ENCODE measurements at regions not wholly inside any gene's neighbourhood (a gene's known extent, or its start where the extent isn't known, plus 50 kb on each side); places are given as distances from the start of the nearest gene placed in this dataset.

- TF ChIP-seq SUZ12 (IDR thresholded peaks at IDR 0.05; ENCODE audit: extremely low read depth, insufficient read depth, insufficient read length) (no peak), YY1 (IDR thresholded peaks at IDR 0.05; ENCODE audit: insufficient read depth, insufficient read length) (no peak)
- H3K9me3 ChIP-seq (ENCODE audit: insufficient read depth, low read length), result no peaks in the 10 kb centered on the region
- no peaks in the 10 kb centered on the region for H3K36me3 ChIP-seq (ENCODE audit: insufficient read depth, insufficient read length, low read length)
- no peak for DNase-seq (ENCODE audit: low read depth, low spot score)
- H3K4me1 ChIP-seq (ENCODE audit: insufficient read depth, insufficient read length), result peaks cover 2% of the 10 kb centered on the region
- H3K4me3 ChIP-seq (ENCODE audit: insufficient read length, low read depth), result no peak overlapping the region
- H3K9ac ChIP-seq (ENCODE audit: insufficient read length, low read depth), result no peak overlapping the region
- H3K27me3 ChIP-seq (ENCODE audit: insufficient read depth, insufficient read length), result no peaks in the 10 kb centered on the region
These were observed 328.2 kb upstream of the CNTNAP5 start for GRCh38 chr2:123696799-123697410.

- Histone ChIP-seq H3K27me3 (ENCODE audit: insufficient read depth, insufficient read length) (no peaks in the 10 kb centered on the region), H3K4me1 (ENCODE audit: insufficient read depth, insufficient read length) (no peaks in the 10 kb centered on the region), H3K36me3 (ENCODE audit: insufficient read depth, insufficient read length, low read length) (no peaks in the 10 kb centered on the region), H3K9me3 (ENCODE audit: insufficient read depth, low read length) (no peaks in the 10 kb centered on the region), H3K4me3 (ENCODE audit: insufficient read length, low read depth) (no peak overlapping the region), H3K9ac (ENCODE audit: insufficient read length, low read depth) (no peak overlapping the region)
- no peak for DNase-seq (ENCODE audit: low read depth, low spot score)
- TF ChIP-seq ZNF274 (IDR thresholded peaks at IDR 0.05; ENCODE audit: low read depth, low read length), result no peak
- TF ChIP-seq SUZ12 (IDR thresholded peaks at IDR 0.05; ENCODE audit: extremely low read depth, insufficient read depth, insufficient read length), result no peak
- no peak for TF ChIP-seq YY1 (IDR thresholded peaks at IDR 0.05; ENCODE audit: insufficient read depth, insufficient read length)
These were observed 309.6 kb upstream of the CNTNAP5 start for GRCh38 chr2:123715467-123715982.

GRCh38 chr2:123717636-123718334 lies 307.3 kb upstream of the CNTNAP5 start:
- H3K4me1 ChIP-seq (ENCODE audit: insufficient read depth, insufficient read length), result no peaks in the 10 kb centered on the region
- no peak overlapping the region for H3K4me3 ChIP-seq (ENCODE audit: insufficient read length, low read depth)
- H3K27me3 ChIP-seq (ENCODE audit: insufficient read depth, insufficient read length), result no peaks in the 10 kb centered on the region
- no peak for DNase-seq (ENCODE audit: low read depth, low spot score)
- H3K9me3 ChIP-seq (ENCODE audit: insufficient read depth, low read length), result no peaks in the 10 kb centered on the region
- no peak overlapping the region for H3K9ac ChIP-seq (ENCODE audit: insufficient read length, low read depth)
- H3K36me3 ChIP-seq (ENCODE audit: insufficient read depth, insufficient read length, low read length), result no peaks in the 10 kb centered on the region
- no peak for TF ChIP-seq ZNF274 (IDR thresholded peaks at IDR 0.05; ENCODE audit: low read depth, low read length)
- TF ChIP-seq SUZ12 (IDR thresholded peaks at IDR 0.05; ENCODE audit: extremely low read depth, insufficient read depth, insufficient read length), result no peak
- TF ChIP-seq YY1 (IDR thresholded peaks at IDR 0.05; ENCODE audit: insufficient read depth, insufficient read length), result no peak

DNA sequence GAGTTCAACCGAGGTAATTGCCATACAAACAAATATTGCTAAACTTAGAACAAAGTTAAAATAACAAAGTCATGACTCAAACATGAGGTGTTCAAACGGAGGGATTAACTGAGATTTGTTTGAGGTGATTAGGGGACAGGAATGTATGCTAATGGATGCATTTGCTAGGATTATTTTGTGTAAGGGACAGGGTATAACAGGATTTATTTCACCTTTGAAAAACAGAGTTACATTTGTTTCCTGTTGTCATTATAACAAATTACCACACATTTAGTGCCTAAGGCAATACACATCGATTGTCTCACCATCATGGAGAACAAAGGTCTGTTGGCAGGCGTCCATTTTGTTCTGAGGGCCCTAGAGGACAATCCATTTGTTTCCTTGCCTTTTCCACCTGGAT lies 304.3 kb upstream of the CNTNAP5 start:
- Histone ChIP-seq H3K27me3 (ENCODE audit: insufficient read depth, insufficient read length) (no peaks in the 10 kb centered on the region), H3K9me3 (ENCODE audit: insufficient read depth, low read length) (no peaks in the 10 kb centered on the region), H3K4me1 (ENCODE audit: insufficient read depth, insufficient read length) (no peaks in the 10 kb centered on the region), H3K9ac (ENCODE audit: insufficient read length, low read depth) (no peak overlapping the region), H3K36me3 (ENCODE audit: insufficient read depth, insufficient read length, low read length) (no peaks in the 10 kb centered on the region), H3K4me3 (ENCODE audit: insufficient read length, low read depth) (no peak overlapping the region)
- TF ChIP-seq SUZ12 (IDR thresholded peaks at IDR 0.05; ENCODE audit: extremely low read depth, insufficient read depth, insufficient read length), result no peak
- no peak for TF ChIP-seq ZNF274 (IDR thresholded peaks at IDR 0.05; ENCODE audit: low read depth, low read length)
- TF ChIP-seq YY1 (IDR thresholded peaks at IDR 0.05; ENCODE audit: insufficient read depth, insufficient read length), result no peak
- peak; percentile 3 for DNase-seq (ENCODE audit: low read depth, low spot score)

DNA sequence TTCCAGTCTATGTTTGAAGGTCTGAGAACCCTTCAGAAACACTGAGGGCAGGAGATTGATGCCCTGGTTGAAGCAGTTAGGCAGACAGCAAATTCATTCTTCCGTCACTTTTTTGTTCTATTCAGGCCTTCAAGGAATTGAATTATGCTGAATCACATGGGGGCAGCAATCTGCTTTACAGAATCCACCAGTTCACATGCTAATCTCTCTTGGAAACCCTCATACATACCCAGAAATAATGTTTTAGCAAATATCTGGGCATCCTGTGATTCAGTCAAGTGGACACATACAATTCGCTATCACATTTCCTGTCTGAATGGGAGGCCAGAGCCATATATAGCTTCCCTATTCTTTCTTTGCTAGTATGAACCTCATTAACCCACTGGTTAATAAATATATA lies 301.4 kb upstream of the CNTNAP5 start:
- Histone ChIP-seq H3K9me3 (ENCODE audit: insufficient read depth, low read length) (no peaks in the 10 kb centered on the region), H3K4me1 (ENCODE audit: insufficient read depth, insufficient read length) (no peaks in the 10 kb centered on the region), H3K9ac (ENCODE audit: insufficient read length, low read depth) (no peak overlapping the region), H3K36me3 (ENCODE audit: insufficient read depth, insufficient read length, low read length) (no peaks in the 10 kb centered on the region), H3K4me3 (ENCODE audit: insufficient read length, low read depth) (no peak overlapping the region), H3K27me3 (ENCODE audit: insufficient read depth, insufficient read length) (no peaks in the 10 kb centered on the region)
- DNase-seq (ENCODE audit: low read depth, low spot score), result no peak
- TF ChIP-seq SUZ12 (IDR thresholded peaks at IDR 0.05; ENCODE audit: extremely low read depth, insufficient read depth, insufficient read length) (no peak), YY1 (IDR thresholded peaks at IDR 0.05; ENCODE audit: insufficient read depth, insufficient read length) (no peak), ZNF274 (IDR thresholded peaks at IDR 0.05; ENCODE audit: low read depth, low read length) (no peak)

DNA sequence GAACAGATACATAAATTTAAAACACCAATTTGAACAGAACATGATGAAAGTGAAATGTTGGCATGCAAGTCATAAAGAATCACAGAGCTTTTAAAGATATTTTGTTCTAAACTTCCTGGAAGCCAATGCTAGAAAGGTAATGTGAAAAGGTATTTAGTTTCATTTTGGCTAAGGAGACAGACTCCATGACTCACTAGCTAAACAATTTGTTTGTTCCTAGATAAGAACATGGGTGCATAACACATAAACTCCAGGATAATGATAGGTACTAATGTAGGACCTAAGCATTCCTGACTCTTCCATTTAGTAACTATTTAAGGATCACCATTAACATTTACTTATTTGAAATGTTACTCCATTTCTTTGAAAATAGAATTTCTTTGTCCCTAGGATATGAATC lies 292.5 kb upstream of the CNTNAP5 start:
- H3K4me3 ChIP-seq (ENCODE audit: insufficient read length, low read depth), result no peak overlapping the region
- no peaks in the 10 kb centered on the region for H3K4me1 ChIP-seq (ENCODE audit: insufficient read depth, insufficient read length)
- no peaks in the 10 kb centered on the region for H3K9me3 ChIP-seq (ENCODE audit: insufficient read depth, low read length)
- H3K36me3 ChIP-seq (ENCODE audit: insufficient read depth, insufficient read length, low read length), result no peaks in the 10 kb centered on the region
- DNase-seq (ENCODE audit: low read depth, low spot score), result no peak
- H3K9ac ChIP-seq (ENCODE audit: insufficient read length, low read depth), result no peak overlapping the region
- no peaks in the 10 kb centered on the region for H3K27me3 ChIP-seq (ENCODE audit: insufficient read depth, insufficient read length)
- TF ChIP-seq ZNF274 (IDR thresholded peaks at IDR 0.05; ENCODE audit: low read depth, low read length) (no peak), YY1 (IDR thresholded peaks at IDR 0.05; ENCODE audit: insufficient read depth, insufficient read length) (no peak), SUZ12 (IDR thresholded peaks at IDR 0.05; ENCODE audit: extremely low read depth, insufficient read depth, insufficient read length) (no peak)

GRCh38 chr2:123737371-123737770 lies 287.7 kb upstream of the CNTNAP5 start:
- no peaks in the 10 kb centered on the region for H3K27me3 ChIP-seq (ENCODE audit: insufficient read depth, insufficient read length)
- no peak overlapping the region for H3K9ac ChIP-seq (ENCODE audit: insufficient read length, low read depth)
- no peak for DNase-seq (ENCODE audit: low read depth, low spot score)
- H3K36me3 ChIP-seq (ENCODE audit: insufficient read depth, insufficient read length, low read length), result no peaks in the 10 kb centered on the region
- TF ChIP-seq SUZ12 (IDR thresholded peaks at IDR 0.05; ENCODE audit: extremely low read depth, insufficient read depth, insufficient read length) (no peak), YY1 (IDR thresholded peaks at IDR 0.05; ENCODE audit: insufficient read depth, insufficient read length) (no peak), ZNF274 (IDR thresholded peaks at IDR 0.05; ENCODE audit: low read depth, low read length) (no peak)
- H3K4me3 ChIP-seq (ENCODE audit: insufficient read length, low read depth), result no peak overlapping the region
- H3K9me3 ChIP-seq (ENCODE audit: insufficient read depth, low read length), result no peaks in the 10 kb centered on the region
- no peaks in the 10 kb centered on the region for H3K4me1 ChIP-seq (ENCODE audit: insufficient read depth, insufficient read length)
